HG03571 (cell line): ENCODE measurements at regions not wholly inside any gene's neighbourhood (a gene's known extent, or its start where the extent isn't known, plus 50 kb on each side); places are given as distances from the start of the nearest gene placed in this dataset.
"Not testable (repeated sequence)": the region's sequence is repeated elsewhere in the genome, so short reads cannot be mapped to it uniquely, and the experiment has no call there.

ENCODE experiments used
- ATAC-seq: cut with Tn5 transposase; IDR thresholded peaks from one replicate; pipeline ENCODE4 v1.9.1; 2021; ENCODE audit not compliant: unreplicated experiment

- ATAC-seq, result no peak
Measured at GRCh38 chr2:160583813-160584537, 90.4 kb upstream of the RBMS1 start.

- ATAC-seq, result no peak
Measured at GRCh38 chr2:160584972-160585494, 91.4 kb upstream of the RBMS1 start.

- no peak for ATAC-seq
Measured at GRCh38 chr2:160590664-160591063, 97.1 kb upstream of the RBMS1 start.

GRCh38 chr2:160592401-160592800 is 98.8 kb upstream of the RBMS1 start:
- ATAC-seq, result no peak

- no peak for ATAC-seq
Measured at GRCh38 chr2:160592993-160593392, 99.4 kb upstream of the RBMS1 start.

- ATAC-seq, result no peak
Measured at GRCh38 chr2:160596441-160596840, 102.8 kb upstream of the RBMS1 start.

GRCh38 chr2:160600437-160600836 is 106.8 kb upstream of the RBMS1 start:
- ATAC-seq, result not testable (repeated sequence)

- no peak for ATAC-seq
Measured at GRCh38 chr2:160602073-160602472, 108.5 kb upstream of the RBMS1 start.

- no peak for ATAC-seq
Measured at GRCh38 chr2:160603771-160604510, 110.3 kb upstream of the RBMS1 start.

- no peak for ATAC-seq
Measured at GRCh38 chr2:160606341-160606740, 112.7 kb upstream of the RBMS1 start.

- ATAC-seq, result no peak
Measured at GRCh38 chr2:160608599-160608998, 115.0 kb upstream of the RBMS1 start.

GRCh38 chr2:160609346-160609745 is 115.7 kb upstream of the RBMS1 start:
- no peak for ATAC-seq

GRCh38 chr2:160610041-160610440 is 116.4 kb upstream of the RBMS1 start:
- ATAC-seq, result no peak

- ATAC-seq, result no peak
Measured at GRCh38 chr2:160612266-160612856, 118.8 kb upstream of the RBMS1 start.

- ATAC-seq, result no peak
Measured at GRCh38 chr2:160613466-160614153, 120.0 kb upstream of the RBMS1 start.

GRCh38 chr2:160614391-160614790 is 120.8 kb upstream of the RBMS1 start:
- no peak for ATAC-seq

GRCh38 chr2:160615706-160616105 is 122.1 kb upstream of the RBMS1 start:
- ATAC-seq, result no peak

GRCh38 chr2:160616149-160616548 is 122.5 kb upstream of the RBMS1 start:
- ATAC-seq, result no peak

GRCh38 chr2:160621748-160622147 is 128.1 kb upstream of the RBMS1 start:
- no peak for ATAC-seq

- ATAC-seq, result not testable (repeated sequence)
Measured at GRCh38 chr2:160628020-160628637, 134.5 kb upstream of the RBMS1 start.

GRCh38 chr2:160628811-160629210 is 135.2 kb upstream of the RBMS1 start:
- ATAC-seq, result no peak
